ENCODE measurements at regions not wholly inside any gene's neighbourhood (a gene's known extent, or its start where the extent isn't known, plus 50 kb on each side); places are given as distances from the start of the nearest gene placed in this dataset.

DNA sequence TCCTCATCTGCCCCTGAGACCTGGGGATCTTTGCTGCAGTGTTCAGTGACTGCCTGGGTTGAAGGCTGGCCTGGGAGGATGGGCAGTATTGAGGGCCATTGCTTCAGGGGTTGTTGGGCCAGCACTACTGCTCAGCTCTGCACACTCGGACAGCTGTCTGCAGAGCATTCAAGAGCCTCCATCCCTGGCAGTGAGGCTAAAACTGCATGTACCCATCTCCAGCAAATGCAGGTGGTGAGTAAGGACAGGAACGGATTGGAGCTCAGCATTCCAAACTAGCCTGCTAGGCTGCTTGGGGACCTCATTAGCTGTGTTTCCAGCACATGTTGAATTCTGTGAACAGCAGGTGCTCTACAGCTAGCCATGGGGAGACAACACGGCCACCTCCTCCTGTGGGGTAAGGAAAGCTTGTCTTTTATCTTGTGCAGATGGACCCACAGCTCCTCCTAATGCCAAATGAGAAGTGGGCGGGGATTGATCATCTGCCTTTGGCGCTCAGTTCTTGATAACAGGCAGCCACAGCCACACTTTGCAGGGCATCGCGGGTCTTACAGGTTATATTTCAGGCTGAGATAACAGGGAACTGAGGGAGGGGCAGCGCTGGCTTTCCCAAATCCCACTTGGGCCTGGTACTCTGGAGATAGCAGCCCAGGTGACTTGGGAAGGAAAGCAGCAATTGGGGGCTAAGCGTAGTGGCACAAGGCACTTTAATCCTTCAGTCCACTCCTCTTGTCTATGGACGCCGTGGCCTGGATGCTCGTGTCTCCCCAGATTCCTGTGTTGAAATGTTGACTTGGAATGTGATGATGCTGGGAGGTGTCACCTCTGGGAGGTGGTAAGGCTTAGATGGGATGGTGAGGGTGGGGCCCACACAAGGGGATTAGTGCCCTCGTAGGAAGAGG lies 254.5 kb upstream of the B3GAT1 start:
- TF ChIP-seq, protein P1, sequence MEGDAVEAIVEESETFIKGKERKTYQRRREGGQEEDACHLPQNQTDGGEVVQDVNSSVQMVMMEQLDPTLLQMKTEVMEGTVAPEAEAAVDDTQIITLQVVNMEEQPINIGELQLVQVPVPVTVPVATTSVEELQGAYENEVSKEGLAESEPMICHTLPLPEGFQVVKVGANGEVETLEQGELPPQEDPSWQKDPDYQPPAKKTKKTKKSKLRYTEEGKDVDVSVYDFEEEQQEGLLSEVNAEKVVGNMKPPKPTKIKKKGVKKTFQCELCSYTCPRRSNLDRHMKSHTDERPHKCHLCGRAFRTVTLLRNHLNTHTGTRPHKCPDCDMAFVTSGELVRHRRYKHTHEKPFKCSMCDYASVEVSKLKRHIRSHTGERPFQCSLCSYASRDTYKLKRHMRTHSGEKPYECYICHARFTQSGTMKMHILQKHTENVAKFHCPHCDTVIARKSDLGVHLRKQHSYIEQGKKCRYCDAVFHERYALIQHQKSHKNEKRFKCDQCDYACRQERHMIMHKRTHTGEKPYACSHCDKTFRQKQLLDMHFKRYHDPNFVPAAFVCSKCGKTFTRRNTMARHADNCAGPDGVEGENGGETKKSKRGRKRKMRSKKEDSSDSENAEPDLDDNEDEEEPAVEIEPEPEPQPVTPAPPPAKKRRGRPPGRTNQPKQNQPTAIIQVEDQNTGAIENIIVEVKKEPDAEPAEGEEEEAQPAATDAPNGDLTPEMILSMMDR (IDR thresholded peaks at IDR 0.05; ENCODE audit: low read depth, low read length): no peak
- no peak for TF ChIP-seq EZH2phosphoT487 (IDR thresholded peaks at IDR 0.05; ENCODE audit: low read depth)
